Stimulated activated naive B cell treated with anti-CD40 and anti-IgM and Interleukin-4, amounts not matched to agents 10 μg/mL and 1 μg/mL and 100 μg/mL, for 72 hours (primary cell): ENCODE measurements at regions not wholly inside any gene's neighbourhood (a gene's known extent, or its start where the extent isn't known, plus 50 kb on each side); places are given as distances from the start of the nearest gene placed in this dataset.
"Not testable (repeated sequence)": the region's sequence is repeated elsewhere in the genome, so short reads cannot be mapped to it uniquely, and the experiment has no call there.

Experiments
- ATAC-seq, 2 donors: fragments of 150-1000 bp; cut with Tn5 transposase; replicated peaks; 2 replicates each; pipeline ENCODE4 v1.10.0; 2021; ENCODE audit warnings: moderate library complexity in 1 of 2
- DNase-seq: peaks from one replicate; pipeline ENCODE4 v3.0.0; 2021
- H3K27ac Mint-ChIP-seq: one replicate; pipeline ENCODE4 v1.8.0; 2022; ENCODE audit warnings: mild to moderate bottlenecking, mixed read lengths
- H3K27me3 Mint-ChIP-seq, 2 donors: one replicate each; pipeline ENCODE4 v1.8.0; 2022; ENCODE audit warnings: mixed read lengths in 2 of 2
- H3K36me3 Mint-ChIP-seq, 2 donors: one replicate each; pipeline ENCODE4 v1.8.0; 2022; ENCODE audit warnings: mixed read lengths in 2 of 2, mild to moderate bottlenecking in 1 of 2
- H3K4me1 Mint-ChIP-seq, 2 donors: one replicate each; pipeline ENCODE4 v1.8.0; 2022; ENCODE audit warnings: mixed read lengths in 2 of 2, mild to moderate bottlenecking in 1 of 2
- H3K4me3 Mint-ChIP-seq, 2 donors: one replicate each; pipeline ENCODE4 v1.8.0; 2022; ENCODE audit warnings: mild to moderate bottlenecking in 2 of 2, mixed read lengths in 2 of 2, moderate library complexity in 1 of 2
- H3K9me3 Mint-ChIP-seq, 2 donors: one replicate each; pipeline ENCODE4 v1.8.0; 2022; ENCODE audit warnings: mixed read lengths in 2 of 2, mild to moderate bottlenecking in 1 of 2

- no peak for DNase-seq
- H3K27me3 Mint-ChIP-seq, result peaks cover 30 to 32% of the 10 kb centered on the region in 2 donors
Observed at GRCh38 chr14:21825845-21826244, 152.2 kb upstream of the OR4E1 start.

GRCh38 chr14:21825149-21825743 lies 151.6 kb upstream of the OR4E1 start:
- Mint-ChIP-seq H3K27ac (no peak overlapping the region), H3K27me3 (peaks cover 32 to 36% of the 10 kb centered on the region in 2 donors), H3K4me3 (no peak overlapping the region), H3K9me3 (peaks cover 0 to under 1% of the 10 kb centered on the region in 2 donors), H3K36me3 (no peaks in the 10 kb centered on the region), H3K4me1 (no peaks in the 10 kb centered on the region)
- no peak for DNase-seq
- ATAC-seq, result peak; percentile 72 to 83

More at GRCh38 chr14:21825845-21826244, 152.2 kb upstream of the OR4E1 start:
- no peak for ATAC-seq
- Mint-ChIP-seq H3K9me3 (no peaks in the 10 kb centered on the region), H3K4me1 (no peaks in the 10 kb centered on the region), H3K4me3 (no peak overlapping the region), H3K27ac (no peak overlapping the region), H3K36me3 (no peaks in the 10 kb centered on the region)

- ATAC-seq (no peak), DNase-seq (no peak)
- Mint-ChIP-seq H3K9me3 (peaks cover 7 to 11% of the 10 kb centered on the region in 2 donors), H3K27ac (no peak overlapping the region), H3K27me3 (peaks cover 15 to 26% of the 10 kb centered on the region in 2 donors), H3K4me1 (no peaks in the 10 kb centered on the region), H3K36me3 (no peaks in the 10 kb centered on the region), H3K4me3 (no peak overlapping the region)
Observed at GRCh38 chr14:21822109-21822508, 148.5 kb upstream of the OR4E1 start.

GRCh38 chr14:21820631-21821030 lies 147.0 kb upstream of the OR4E1 start:
- no peak overlapping the region for H3K27ac Mint-ChIP-seq
- DNase-seq (no peak), ATAC-seq (no peak)
- no peaks in the 10 kb centered on the region for H3K36me3 Mint-ChIP-seq
- no peak overlapping the region for H3K4me3 Mint-ChIP-seq
- peaks cover 12 to 16% of the 10 kb centered on the region in 2 donors for H3K9me3 Mint-ChIP-seq
- no peaks in the 10 kb centered on the region for H3K4me1 Mint-ChIP-seq
- H3K27me3 Mint-ChIP-seq, result peaks cover 11 to 22% of the 10 kb centered on the region in 2 donors

- not testable (repeated sequence) for H3K36me3 Mint-ChIP-seq, H3K4me1 Mint-ChIP-seq
- H3K9me3 Mint-ChIP-seq, result peaks cover 13 to 16% of the 10 kb centered on the region in 2 donors
Observed at GRCh38 chr14:21819891-21820290, 146.3 kb upstream of the OR4E1 start.

GRCh38 chr14:21817010-21817409 lies 143.4 kb upstream of the OR4E1 start:
- Mint-ChIP-seq H3K27me3 (peaks cover 0 to 24% of the 10 kb centered on the region in 2 donors), H3K9me3 (peaks cover 16 to 19% of the 10 kb centered on the region in 2 donors)
- not testable (repeated sequence) for DNase-seq, H3K4me1 Mint-ChIP-seq, H3K36me3 Mint-ChIP-seq, H3K4me3 Mint-ChIP-seq, ATAC-seq, H3K27ac Mint-ChIP-seq

More at GRCh38 chr14:21819891-21820290, 146.3 kb upstream of the OR4E1 start:
- H3K4me3 Mint-ChIP-seq, H3K27ac Mint-ChIP-seq, DNase-seq, ATAC-seq: not testable (repeated sequence)
- H3K27me3 Mint-ChIP-seq, result peaks cover 11 to 16% of the 10 kb centered on the region in 2 donors

GRCh38 chr14:21807975-21808374 lies 134.4 kb upstream of the OR4E1 start:
- peaks cover 3 to 9% of the 10 kb centered on the region in 2 donors for H3K9me3 Mint-ChIP-seq
- no peaks in the 10 kb centered on the region for H3K4me1 Mint-ChIP-seq
- H3K4me3 Mint-ChIP-seq, result no peak overlapping the region
- H3K27ac Mint-ChIP-seq, result no peak overlapping the region
- H3K27me3 Mint-ChIP-seq, result peaks cover 12 to 32% of the 10 kb centered on the region in 2 donors
- DNase-seq (no peak), ATAC-seq (no peak)
- no peaks in the 10 kb centered on the region for H3K36me3 Mint-ChIP-seq

- Mint-ChIP-seq H3K36me3 (no peaks in the 10 kb centered on the region), H3K27ac (no peak overlapping the region), H3K9me3 (peaks cover 3 to 9% of the 10 kb centered on the region in 2 donors), H3K27me3 (peaks cover 18 to 33% of the 10 kb centered on the region in 2 donors), H3K4me3 (no peak overlapping the region), H3K4me1 (no peaks in the 10 kb centered on the region)
- ATAC-seq (no peak), DNase-seq (no peak)
Observed at GRCh38 chr14:21804981-21805380, 131.4 kb upstream of the OR4E1 start.

GRCh38 chr14:21802441-21802840 lies 128.8 kb upstream of the OR4E1 start:
- H3K36me3 Mint-ChIP-seq, result no peaks in the 10 kb centered on the region
- no peak overlapping the region for H3K4me3 Mint-ChIP-seq
- H3K27ac Mint-ChIP-seq, result no peak overlapping the region
- H3K4me1 Mint-ChIP-seq, result no peaks in the 10 kb centered on the region
- DNase-seq (no peak), ATAC-seq (no peak)
- H3K27me3 Mint-ChIP-seq, result peaks cover 22 to 23% of the 10 kb centered on the region in 2 donors
- H3K9me3 Mint-ChIP-seq, result peaks cover 3 to 9% of the 10 kb centered on the region in 2 donors

GRCh38 chr14:21796916-21797315 lies 123.3 kb upstream of the OR4E1 start:
- DNase-seq (no peak), ATAC-seq (no peak)
- no peak overlapping the region for H3K27ac Mint-ChIP-seq
- H3K4me3 Mint-ChIP-seq, result no peak overlapping the region
- peaks cover 4 to 10% of the 10 kb centered on the region in 2 donors for H3K9me3 Mint-ChIP-seq
- no peaks in the 10 kb centered on the region for H3K4me1 Mint-ChIP-seq
- peaks cover 8 to 21% of the 10 kb centered on the region in 2 donors for H3K27me3 Mint-ChIP-seq
- H3K36me3 Mint-ChIP-seq, result peaks cover 0 to 6% of the 10 kb centered on the region in 2 donors

- peaks cover 0 to 6% of the 10 kb centered on the region in 2 donors for H3K36me3 Mint-ChIP-seq
- no peaks in the 10 kb centered on the region for H3K4me1 Mint-ChIP-seq
- H3K4me3 Mint-ChIP-seq, result no peak overlapping the region
- ATAC-seq, result no peak
- DNase-seq, result no peak
- peaks cover 4 to 10% of the 10 kb centered on the region in 2 donors for H3K9me3 Mint-ChIP-seq
- peaks cover 7 to 24% of the 10 kb centered on the region in 2 donors for H3K27me3 Mint-ChIP-seq
- no peak overlapping the region for H3K27ac Mint-ChIP-seq
Observed at GRCh38 chr14:21795456-21795855, 121.8 kb upstream of the OR4E1 start.

- Mint-ChIP-seq H3K27ac (no peak overlapping the region), H3K36me3 (peaks cover 0 to 6% of the 10 kb centered on the region in 2 donors), H3K9me3 (peaks cover 10 to 12% of the 10 kb centered on the region in 2 donors), H3K4me3 (no peak overlapping the region), H3K4me1 (no peaks in the 10 kb centered on the region), H3K27me3 (peaks cover 7 to 12% of the 10 kb centered on the region in 2 donors)
- DNase-seq (no peak), ATAC-seq (peak in 1 of 2 donors; percentile 41)
Observed at GRCh38 chr14:21791749-21792148, 118.1 kb upstream of the OR4E1 start.

- H3K36me3 Mint-ChIP-seq, H3K4me1 Mint-ChIP-seq, H3K9me3 Mint-ChIP-seq, ATAC-seq, DNase-seq, H3K27ac Mint-ChIP-seq, H3K4me3 Mint-ChIP-seq, H3K27me3 Mint-ChIP-seq: not testable (repeated sequence)
Observed at GRCh38 chr14:21788687-21789086, 115.1 kb upstream of the OR4E1 start.

GRCh38 chr14:21787242-21787641 lies 113.6 kb upstream of the OR4E1 start:
- not testable (repeated sequence) for H3K27ac Mint-ChIP-seq, DNase-seq, ATAC-seq, H3K9me3 Mint-ChIP-seq, H3K4me3 Mint-ChIP-seq, H3K4me1 Mint-ChIP-seq, H3K36me3 Mint-ChIP-seq
- peaks cover 4 to 19% of the 10 kb centered on the region in 2 donors for H3K27me3 Mint-ChIP-seq

GRCh38 chr14:21781543-21781942 lies 107.9 kb upstream of the OR4E1 start:
- no peaks in the 10 kb centered on the region for H3K4me1 Mint-ChIP-seq
- no peak overlapping the region for H3K27ac Mint-ChIP-seq
- peaks cover 13 to 14% of the 10 kb centered on the region in 2 donors for H3K27me3 Mint-ChIP-seq
- H3K36me3 Mint-ChIP-seq, result no peaks in the 10 kb centered on the region
- H3K4me3 Mint-ChIP-seq, result no peak overlapping the region
- H3K9me3 Mint-ChIP-seq, result no peaks in the 10 kb centered on the region
- no peak for ATAC-seq
- no peak for DNase-seq
